Stimulated activated CD4-positive, alpha-beta T cell treated with anti-CD3 and anti-CD28 coated beads, Interleukin-4, amount 100 ng/mL, for 1 hour (primary cell): ENCODE measurements at regions not wholly inside any gene's neighbourhood (a gene's known extent, or its start where the extent isn't known, plus 50 kb on each side); places are given as distances from the start of the nearest gene placed in this dataset.
A peak's percentile ranks its signal among the peaks of the same experiment; 100 is the strongest.
"Not testable (repeated sequence)": the region's sequence is repeated elsewhere in the genome, so short reads cannot be mapped to it uniquely, and the experiment has no call there.

ENCODE experiments used
- DNase-seq: peaks from one replicate; pipeline ENCODE4 v3.0.0-alpha.2; 2020

- not testable (repeated sequence) for DNase-seq
Observed at GRCh38 chr16:88188171-88188895, 194.4 kb upstream of the ZNF469 start.

GRCh38 chr16:88190592-88191095, 192.1 kb upstream of the ZNF469 start:
- not testable (repeated sequence) for DNase-seq

GRCh38 chr16:88191168-88191567, 191.6 kb upstream of the ZNF469 start:
- not testable (repeated sequence) for DNase-seq

DNA sequence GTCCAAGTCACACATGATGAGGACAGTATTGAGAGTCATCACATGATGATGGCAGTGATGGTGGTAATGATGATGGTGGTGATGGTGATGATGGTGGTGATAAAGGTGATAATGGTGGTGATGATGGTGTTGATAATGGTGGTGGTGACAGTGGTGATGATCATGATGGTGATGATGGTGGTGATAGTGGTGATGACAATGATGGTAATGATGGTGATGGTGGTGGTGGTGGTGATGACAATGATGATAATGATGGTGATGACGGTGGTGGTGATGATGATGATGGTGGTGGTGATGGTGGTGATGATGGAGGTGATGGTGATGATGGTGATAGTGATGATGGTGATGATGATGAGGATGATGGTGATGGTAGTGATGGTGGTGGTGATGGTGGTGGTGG, 190.2 kb upstream of the ZNF469 start:
- DNase-seq, result no peak

DNA sequence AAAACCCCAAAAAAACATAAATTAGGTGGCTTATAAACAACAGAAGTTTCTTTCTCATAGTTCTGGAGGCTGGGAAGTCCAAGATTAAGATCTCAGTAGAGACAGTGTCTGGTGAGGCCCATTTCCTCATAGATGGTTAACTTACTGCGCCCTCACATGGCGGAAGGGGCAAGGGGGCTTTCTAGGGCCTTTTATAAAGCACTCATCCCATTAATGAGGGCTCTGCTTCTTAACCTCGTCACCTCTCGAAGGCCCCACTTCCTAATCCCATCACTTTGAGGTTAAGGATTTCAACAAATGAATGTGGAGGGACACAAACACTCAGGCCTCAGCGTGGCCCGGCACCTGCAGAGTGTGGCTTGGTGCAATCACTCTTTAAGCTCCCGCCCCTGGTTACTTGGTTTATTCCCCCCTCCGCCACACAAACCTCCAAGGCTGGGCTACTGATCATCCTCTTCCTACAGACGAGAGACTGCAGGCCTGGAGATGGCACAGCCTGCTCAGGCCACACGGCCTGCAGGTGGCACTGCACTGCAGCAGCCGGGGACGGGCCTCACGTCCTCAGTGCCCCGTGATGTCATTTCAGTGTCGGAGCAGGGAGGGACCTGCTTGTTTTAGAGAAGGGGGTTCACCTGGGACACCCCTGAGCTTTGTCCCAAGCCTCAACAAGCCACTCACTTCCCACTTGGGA, 188.9 kb upstream of the ZNF469 start:
- peak; percentile 22 for DNase-seq

GRCh38 chr16:88194397-88195268, 188.1 kb upstream of the ZNF469 start:
- DNase-seq, result no peak

DNA sequence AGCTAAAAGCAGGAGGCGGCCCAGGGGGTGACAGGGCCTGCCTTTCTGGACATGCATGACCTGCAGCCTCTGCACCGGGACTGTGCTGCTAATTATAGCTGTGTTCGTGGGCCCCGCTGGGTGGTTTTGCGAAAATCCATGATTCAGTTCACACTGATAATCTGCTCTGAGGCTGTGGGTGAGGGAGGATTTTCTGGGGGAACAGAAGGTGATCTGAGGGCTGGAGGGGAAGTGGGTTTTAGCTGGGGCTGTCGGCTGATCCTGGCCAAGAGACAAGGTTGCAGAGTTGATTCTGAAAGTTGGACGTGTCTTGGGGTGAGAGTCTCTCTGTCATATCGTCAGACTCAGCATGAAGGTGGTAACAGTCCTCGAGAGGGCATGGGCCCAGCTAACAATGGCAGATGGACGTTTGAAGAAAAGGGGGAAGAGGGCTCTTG, 187.5 kb upstream of the ZNF469 start:
- DNase-seq, result no peak

- no peak for DNase-seq
Observed at GRCh38 chr16:88195911-88196465, 186.8 kb upstream of the ZNF469 start.

DNA sequence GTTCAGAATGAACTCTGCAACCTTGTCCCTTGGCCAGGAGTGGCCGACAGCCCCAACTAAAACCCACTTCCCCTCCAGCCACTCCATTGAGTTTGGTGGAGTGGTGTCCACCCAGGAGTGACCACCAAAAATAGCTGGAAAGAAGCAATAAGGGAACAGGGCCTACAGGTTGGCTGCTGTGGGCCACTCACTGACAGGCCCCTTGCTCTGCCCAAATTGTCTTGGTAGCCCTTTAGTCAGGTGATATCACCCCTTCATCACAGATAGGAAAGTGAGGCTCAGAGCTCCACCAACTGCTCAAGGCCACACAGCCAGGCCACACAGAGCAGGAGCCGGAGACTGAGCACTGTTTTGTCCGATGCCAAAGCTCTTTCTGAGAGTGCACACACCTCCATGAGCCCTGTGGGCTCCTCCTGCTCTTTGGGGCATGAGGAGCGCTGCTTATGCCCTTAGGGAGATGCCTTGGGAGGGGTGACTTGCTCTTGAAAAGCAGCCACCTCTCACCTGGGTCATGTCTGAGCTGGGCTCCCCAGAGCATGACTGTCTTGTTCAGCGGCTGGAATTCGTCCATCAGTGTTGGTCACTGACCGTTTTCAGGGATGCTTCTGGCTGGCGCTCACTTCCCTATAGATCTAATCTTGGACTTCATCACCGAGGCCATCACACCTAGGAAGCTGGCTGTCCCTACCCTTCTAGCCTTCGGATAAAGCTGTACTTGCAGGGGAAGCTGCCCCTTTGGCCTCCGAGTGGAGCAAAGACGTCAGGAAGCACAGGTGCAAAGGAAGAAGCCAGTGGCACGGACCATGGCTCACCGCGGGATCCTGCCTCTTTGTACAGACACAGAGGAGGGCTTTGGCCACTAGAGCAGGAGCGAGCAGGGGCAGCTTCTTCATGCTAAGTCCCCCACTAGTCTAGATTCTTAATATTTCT, 186.0 kb upstream of the ZNF469 start:
- no peak for DNase-seq

DNA sequence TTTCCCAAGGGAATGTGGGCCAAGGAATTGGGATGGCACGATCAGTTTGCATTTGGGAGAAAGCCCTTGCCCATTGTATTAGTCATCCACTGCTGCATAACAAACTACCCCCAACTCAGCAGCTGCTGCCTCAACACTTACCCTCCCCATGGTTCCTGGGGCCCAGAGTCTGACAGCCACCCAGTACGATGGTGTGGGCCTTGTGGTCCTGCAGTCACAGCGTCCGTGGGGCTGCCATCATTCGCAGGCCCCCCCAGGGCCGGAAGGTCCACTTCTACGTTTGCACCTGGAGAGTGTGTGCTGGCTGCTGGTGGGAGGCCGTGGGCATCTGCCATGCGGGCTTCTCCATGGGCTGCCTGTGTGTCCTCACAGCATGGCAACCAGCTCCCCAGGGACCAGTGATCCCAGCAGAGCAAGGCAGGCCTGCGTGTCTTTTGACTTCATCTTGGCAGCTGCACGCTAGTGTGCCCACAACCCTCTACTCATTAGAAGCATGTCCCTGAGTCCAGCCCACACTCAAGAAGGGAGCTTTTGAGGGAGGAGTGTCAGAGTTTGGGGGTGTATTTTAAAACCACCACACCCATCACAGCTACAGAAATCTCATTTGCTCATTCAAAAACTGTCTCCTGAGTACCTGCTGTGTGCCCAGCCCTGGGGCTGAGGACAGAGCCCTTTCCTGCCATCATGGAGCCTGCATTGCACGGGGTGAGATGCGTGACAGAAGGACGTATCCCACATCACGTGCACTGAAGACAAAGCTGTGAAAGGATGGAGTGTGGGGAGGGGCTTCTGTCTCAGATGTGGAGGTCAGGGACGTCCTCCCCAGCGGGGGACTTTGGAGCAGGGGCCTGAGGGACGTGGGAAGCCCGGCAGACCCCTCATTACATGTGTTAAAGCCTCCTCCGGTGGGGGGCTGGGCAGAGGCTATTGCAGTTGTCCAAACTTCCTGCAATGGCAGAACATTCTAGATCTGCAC, 185.0 kb upstream of the ZNF469 start:
- no peak for DNase-seq

GRCh38 chr16:88198457-88199295, 184.1 kb upstream of the ZNF469 start:
- not testable (repeated sequence) for DNase-seq

GRCh38 chr16:88199296-88200153, 183.2 kb upstream of the ZNF469 start:
- not testable (repeated sequence) for DNase-seq

DNA sequence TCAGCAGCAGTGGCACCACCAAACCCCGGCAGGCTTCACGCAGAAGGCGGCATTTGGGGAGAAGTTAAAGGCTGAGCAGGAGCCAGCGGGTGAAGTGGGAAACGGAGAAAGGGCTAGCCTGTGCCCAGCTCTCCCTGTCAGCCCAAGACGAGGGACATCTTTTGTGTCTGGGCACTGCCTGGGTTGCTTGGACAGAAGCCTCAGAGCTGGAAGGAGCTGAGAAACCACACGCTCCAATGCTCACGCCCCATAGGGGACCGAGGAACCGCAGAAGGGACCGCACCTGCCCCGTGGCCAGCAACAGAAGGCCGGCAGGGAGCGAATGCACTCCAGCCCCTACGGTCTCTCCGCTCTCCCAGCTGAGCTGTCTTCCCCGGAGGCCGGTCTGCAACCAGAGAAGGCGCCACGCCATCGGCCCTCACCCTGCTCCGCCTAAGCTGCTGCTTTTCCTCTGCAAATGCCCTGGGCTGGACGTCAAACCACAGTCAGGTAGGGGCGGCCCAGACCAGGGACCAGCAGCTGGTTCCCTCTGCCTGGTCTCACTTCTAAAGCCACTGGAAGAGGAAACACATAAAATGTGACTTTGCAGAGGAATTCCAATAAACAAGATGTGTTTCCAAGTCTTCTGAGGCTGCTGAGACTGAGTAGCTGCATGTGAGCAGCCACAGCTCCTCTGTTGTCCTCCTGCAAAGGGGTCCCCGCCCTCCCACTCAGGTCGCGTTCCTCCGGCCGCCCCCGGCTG, 182.4 kb upstream of the ZNF469 start:
- DNase-seq, result not testable (repeated sequence)

GRCh38 chr16:88200896-88201185, 181.9 kb upstream of the ZNF469 start:
- DNase-seq, result no peak

GRCh38 chr16:88201611-88202010, 181.1 kb upstream of the ZNF469 start:
- DNase-seq, result not testable (repeated sequence)

GRCh38 chr16:88202207-88202745, 180.5 kb upstream of the ZNF469 start:
- DNase-seq, result no peak

DNA sequence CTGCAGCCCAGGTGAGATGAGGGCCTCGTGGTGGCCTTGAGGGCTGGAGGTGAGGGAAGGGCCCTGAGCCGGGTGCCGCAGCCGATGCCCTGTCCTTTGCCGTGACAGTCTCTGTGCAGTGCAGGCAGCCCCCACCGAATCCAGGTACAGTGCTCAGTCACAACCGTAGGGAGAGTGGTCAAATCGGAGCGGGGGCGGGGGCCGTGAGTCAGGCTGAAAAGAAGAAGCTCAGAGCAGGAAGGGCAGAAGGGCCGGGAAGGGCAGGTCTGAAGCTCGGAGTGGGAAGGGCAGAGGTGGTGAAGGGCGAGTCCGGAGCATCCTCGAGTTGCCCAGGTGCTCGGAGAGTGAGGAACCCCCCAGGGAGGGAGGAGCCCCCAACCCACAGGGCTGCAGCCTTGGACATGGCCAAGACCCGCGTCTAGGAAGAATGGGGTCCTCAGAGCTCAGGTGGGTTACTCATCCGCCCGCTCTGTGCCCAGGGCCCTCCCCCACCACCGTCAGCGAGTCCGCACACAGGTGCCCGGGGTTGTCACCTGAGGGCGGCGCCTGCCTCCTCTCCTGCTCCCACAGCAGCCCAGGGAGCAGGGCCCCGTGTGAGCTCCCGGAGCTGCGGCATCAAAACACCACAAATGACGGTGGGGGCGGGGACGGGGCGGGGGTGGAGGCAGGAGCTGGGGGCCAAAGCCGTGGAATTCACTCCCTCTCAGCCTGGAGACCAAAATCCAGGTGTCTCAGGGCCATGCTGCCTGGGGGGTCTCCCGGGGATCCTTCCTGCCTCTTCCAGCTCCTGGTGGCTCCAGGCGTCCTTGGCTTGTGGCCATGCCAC, 179.7 kb upstream of the ZNF469 start:
- not testable (repeated sequence) for DNase-seq
